GM23338 (cell line): ENCODE measurements at regions not wholly inside any gene's neighbourhood (a gene's known extent, or its start where the extent isn't known, plus 50 kb on each side); places are given as distances from the start of the nearest gene placed in this dataset.

ENCODE experiments used
- CREB1 ChIP-seq: fragments of 250-450 bp; sonication (Bioruptor Pico); IDR thresholded peaks from 2 replicates; pipeline ENCODE4 v1.5.0; 2020; ENCODE audit warnings: low read depth, mild to moderate bottlenecking, moderate library complexity
- CTCF ChIP-seq, 2 experiments: fragments of 200-600 bp in 1 of 2; sonication (generic) in 1 of 2; conservative IDR thresholded peaks; 2 replicates each; pipeline versions ENCODE4 v1.5.1 to v1.6.1; 2016 to 2017; ENCODE audit warnings: antibody characterized with exemption in 2 of 2, low read depth in 2 of 2, mild to moderate bottlenecking in 2 of 2, moderate library complexity in 1 of 2
- EZH2 ChIP-seq: fragments of 200-600 bp; sonication (generic); IDR thresholded peaks from one replicate; pipeline ENCODE4 v1.8.0; 2017; ENCODE audit warnings: antibody characterized with exemption, mild to moderate bottlenecking, low read depth; ENCODE audit not compliant: unreplicated experiment
- EZH2phosphoT487 ChIP-seq: fragments of 200-600 bp; sonication (generic); IDR thresholded peaks from one replicate; pipeline ENCODE4 v1.8.1; 2018; ENCODE audit warnings: antibody characterized with exemption; ENCODE audit not compliant: unreplicated experiment
- POLR2AphosphoS5 ChIP-seq: IDR thresholded peaks from 2 replicates; pipeline ENCODE4 v1.6.1; 2016; ENCODE audit warnings: antibody characterized with exemption, low read depth
- REST ChIP-seq: IDR thresholded peaks from one replicate; pipeline ENCODE4 v1.6.1; 2018; ENCODE audit warnings: antibody characterized with exemption; ENCODE audit not compliant: unreplicated experiment
- ZNF114 ChIP-seq: fragments of 250-450 bp; sonication (Bioruptor Pico); IDR thresholded peaks from 2 replicates; pipeline ENCODE4 v1.5.0; 2020; ENCODE audit warnings: mild to moderate bottlenecking, moderate library complexity
- ZNF331 ChIP-seq: fragments of 250-450 bp; sonication (Bioruptor Pico); IDR thresholded peaks from 2 replicates; pipeline ENCODE4 v1.5.0; 2020; ENCODE audit warnings: low read depth, mild to moderate bottlenecking, moderate library complexity
- TF ChIP-seq, protein P1 (sequence below): IDR thresholded peaks from 2 replicates; pipeline ENCODE4 v1.6.1; 2016; ENCODE audit warnings: antibody characterized with exemption

- TF ChIP-seq CTCF (conservative IDR thresholded peaks at IDR 0.05; ENCODE audit: low read depth in 2 of 2) (no peak), EZH2 (no peak), EZH2phosphoT487 (no peak), ZNF331 (CRISPR knock-in tag) (no peak), POLR2AphosphoS5 (no peak), CREB1 (CRISPR knock-in tag) (no peak), REST (no peak), ZNF114 (no peak)
- TF ChIP-seq, protein P1, sequence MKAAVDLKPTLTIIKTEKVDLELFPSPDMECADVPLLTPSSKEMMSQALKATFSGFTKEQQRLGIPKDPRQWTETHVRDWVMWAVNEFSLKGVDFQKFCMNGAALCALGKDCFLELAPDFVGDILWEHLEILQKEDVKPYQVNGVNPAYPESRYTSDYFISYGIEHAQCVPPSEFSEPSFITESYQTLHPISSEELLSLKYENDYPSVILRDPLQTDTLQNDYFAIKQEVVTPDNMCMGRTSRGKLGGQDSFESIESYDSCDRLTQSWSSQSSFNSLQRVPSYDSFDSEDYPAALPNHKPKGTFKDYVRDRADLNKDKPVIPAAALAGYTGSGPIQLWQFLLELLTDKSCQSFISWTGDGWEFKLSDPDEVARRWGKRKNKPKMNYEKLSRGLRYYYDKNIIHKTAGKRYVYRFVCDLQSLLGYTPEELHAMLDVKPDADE = no peak
These were observed 300.6 kb downstream of the TMEM38B start for GRCh38 chr9:105994970-105995369.
